Adipocyte (in vitro differentiated cells): ENCODE measurements at regions not wholly inside any gene's neighbourhood (a gene's known extent, or its start where the extent isn't known, plus 50 kb on each side); places are given as distances from the start of the nearest gene placed in this dataset.
"Not testable (repeated sequence)": the region's sequence is repeated elsewhere in the genome, so short reads cannot be mapped to it uniquely, and the experiment has no call there.

ENCODE experiments used
- DNase-seq: peaks from one replicate; pipeline ENCODE4 v3.0.0-alpha.2; 2015; ENCODE audit warnings: low read depth
- H3K27me3 ChIP-seq: replicated peaks from 2 replicates; pipeline ENCODE4 v1.7.0; 2013; ENCODE audit warnings: mild to moderate bottlenecking, low read length, moderate library complexity; ENCODE audit not compliant: control insufficient read depth, insufficient read depth
- H3K36me3 ChIP-seq: 2 replicates; pipeline ENCODE4 v1.7.0; 2013; ENCODE audit warnings: low read length, mild to moderate bottlenecking, moderate library complexity; ENCODE audit not compliant: control insufficient read depth, insufficient read depth, severe bottlenecking
- H3K4me1 ChIP-seq: 2 replicates; pipeline ENCODE4 v1.7.0; 2013; ENCODE audit warnings: mild to moderate bottlenecking, low read length, moderate library complexity; ENCODE audit not compliant: control insufficient read depth, insufficient read depth
- H3K4me3 ChIP-seq: 2 replicates; pipeline ENCODE4 v1.7.0; 2013; ENCODE audit warnings: mild to moderate bottlenecking, low read length, moderate library complexity
- H3K9ac ChIP-seq: 2 replicates; pipeline ENCODE4 v1.7.0; 2013; ENCODE audit warnings: mild to moderate bottlenecking, low read length, moderate library complexity
- H3K9me3 ChIP-seq: 2 replicates; pipeline ENCODE4 v1.7.0; 2013; ENCODE audit warnings: mild to moderate bottlenecking, low read length, moderate library complexity; ENCODE audit not compliant: control insufficient read depth

- H3K9ac ChIP-seq, H3K9me3 ChIP-seq: not testable (repeated sequence)
- peak overlapping the region; percentile 86 for H3K4me3 ChIP-seq
Observed at GRCh38 chr17:30711176-30711575, 113.3 kb downstream of the CRLF3 start.

GRCh38 chr17:30710276-30711088 lies 114.0 kb downstream of the CRLF3 start:
- not testable (repeated sequence) for H3K36me3 ChIP-seq, DNase-seq, H3K9me3 ChIP-seq, H3K4me1 ChIP-seq, H3K27me3 ChIP-seq
- peak overlapping the region; percentile 72 for H3K9ac ChIP-seq
- H3K4me3 ChIP-seq, result peak overlapping the region; percentile 86

More at GRCh38 chr17:30711176-30711575, 113.3 kb downstream of the CRLF3 start:
- not testable (repeated sequence) for DNase-seq, H3K27me3 ChIP-seq, H3K4me1 ChIP-seq, H3K36me3 ChIP-seq

- H3K36me3 ChIP-seq, H3K4me1 ChIP-seq, H3K9me3 ChIP-seq, H3K27me3 ChIP-seq: not testable (repeated sequence)
- Histone ChIP-seq H3K9ac (peak overlapping the region; percentile 72), H3K4me3 (peak overlapping the region; percentile 86)
- peak; percentile 61 for DNase-seq
Observed at GRCh38 chr17:30709561-30710275, 114.8 kb downstream of the CRLF3 start.

GRCh38 chr17:30709096-30709495 lies 115.4 kb downstream of the CRLF3 start:
- not testable (repeated sequence) for H3K27me3 ChIP-seq, H3K4me1 ChIP-seq, H3K9me3 ChIP-seq, H3K36me3 ChIP-seq
- Histone ChIP-seq H3K4me3 (peak overlapping the region; percentile 86), H3K9ac (peak overlapping the region; percentile 83)
- peak; percentile 57 for DNase-seq

GRCh38 chr17:30708241-30709078 lies 116.0 kb downstream of the CRLF3 start:
- Histone ChIP-seq H3K9ac (peak overlapping the region; percentile 83), H3K4me3 (peak overlapping the region; percentile 86)
- not testable (repeated sequence) for H3K27me3 ChIP-seq, H3K9me3 ChIP-seq, H3K36me3 ChIP-seq, H3K4me1 ChIP-seq
- peak; percentile 96 for DNase-seq

- not testable (repeated sequence) for H3K9me3 ChIP-seq, H3K36me3 ChIP-seq, H3K4me1 ChIP-seq, H3K27me3 ChIP-seq
- Histone ChIP-seq H3K9ac (peak overlapping the region; percentile 83), H3K4me3 (peak overlapping the region; percentile 86)
- DNase-seq, result peak; percentile 75
Observed at GRCh38 chr17:30707724-30708240, 116.7 kb downstream of the CRLF3 start.

- not testable (repeated sequence) for H3K9me3 ChIP-seq, H3K27me3 ChIP-seq, H3K4me3 ChIP-seq, H3K4me1 ChIP-seq, H3K36me3 ChIP-seq, DNase-seq, H3K9ac ChIP-seq
Observed at GRCh38 chr17:30706461-30707335, 117.8 kb downstream of the CRLF3 start.

GRCh38 chr17:30706004-30706403 lies 118.5 kb downstream of the CRLF3 start:
- not testable (repeated sequence) for H3K4me3 ChIP-seq, H3K9ac ChIP-seq, H3K36me3 ChIP-seq, DNase-seq, H3K4me1 ChIP-seq, H3K9me3 ChIP-seq, H3K27me3 ChIP-seq

GRCh38 chr17:30701498-30701989 lies 122.9 kb downstream of the CRLF3 start:
- DNase-seq, result no peak
- Histone ChIP-seq H3K9me3 (no peaks in the 10 kb centered on the region), H3K27me3 (no peaks in the 10 kb centered on the region), H3K9ac (no peak overlapping the region), H3K4me3 (no peak overlapping the region), H3K36me3 (no peaks in the 10 kb centered on the region), H3K4me1 (no peaks in the 10 kb centered on the region)

- not testable (repeated sequence) for H3K36me3 ChIP-seq, DNase-seq, H3K27me3 ChIP-seq, H3K9me3 ChIP-seq, H3K4me3 ChIP-seq, H3K9ac ChIP-seq, H3K4me1 ChIP-seq
Observed at GRCh38 chr17:30700833-30701232, 123.7 kb downstream of the CRLF3 start.
